OCI-LY1 (cell line): ENCODE measurements at regions not wholly inside any gene's neighbourhood (a gene's known extent, or its start where the extent isn't known, plus 50 kb on each side); places are given as distances from the start of the nearest gene placed in this dataset.

Source experiments
- H2AFZ ChIP-seq: fragments of 200-600 bp; sonication (generic), shearing (Covaris generic); 2 replicates; pipeline ENCODE4 v1.6.0; 2014; ENCODE audit warnings: antibody characterized with exemption, mild to moderate bottlenecking, low read length
- H3F3A ChIP-seq: fragments of 200-600 bp; sonication (generic), shearing (Covaris generic); 2 replicates; pipeline ENCODE4 v1.6.0; 2014; ENCODE audit warnings: mild to moderate bottlenecking, antibody characterized with exemption, low read length, moderate library complexity; ENCODE audit not compliant: insufficient read depth
- H3K27ac ChIP-seq: fragments of 200-600 bp; sonication (generic); 2 replicates; pipeline ENCODE4 v1.5.1; 2014; ENCODE audit warnings: low read length, mixed run types, mild to moderate bottlenecking, low read depth; ENCODE audit not compliant: poor library complexity, severe bottlenecking
- H3K27me3 ChIP-seq: fragments of 200-600 bp; sonication (generic); 2 replicates; pipeline ENCODE4 v1.6.0; 2014; ENCODE audit warnings: antibody characterized with exemption, mild to moderate bottlenecking, low read length, moderate library complexity; ENCODE audit not compliant: insufficient read depth
- H3K36me3 ChIP-seq: fragments of 200-600 bp; sonication (generic); 2 replicates; pipeline ENCODE4 v1.6.1; 2014; ENCODE audit warnings: mild to moderate bottlenecking, antibody characterized with exemption, low read length, moderate library complexity, mixed read lengths; ENCODE audit not compliant: insufficient read depth
- H3K4me1 ChIP-seq: fragments of 200-600 bp; sonication (generic); 2 replicates; pipeline ENCODE4 v1.5.1; 2014; ENCODE audit warnings: mild to moderate bottlenecking, low read length, moderate library complexity; ENCODE audit not compliant: insufficient read depth, severe bottlenecking
- H3K4me2 ChIP-seq: fragments of 200-600 bp; sonication (generic), shearing (Covaris generic); 2 replicates; pipeline ENCODE4 v1.6.1; 2014; ENCODE audit warnings: low read length
- H3K4me3 ChIP-seq: fragments of 200-600 bp; sonication (generic); 2 replicates; pipeline ENCODE4 v1.5.1; 2014; ENCODE audit warnings: low read length, low read depth, mild to moderate bottlenecking, mixed read lengths; ENCODE audit not compliant: poor library complexity, severe bottlenecking
- H3K79me2 ChIP-seq: fragments of 200-600 bp; shearing (Covaris generic); 2 replicates; pipeline ENCODE4 v1.6.1; 2016; ENCODE audit warnings: mixed run types, low read length, mixed read lengths; ENCODE audit not compliant: insufficient read depth
- H3K9ac ChIP-seq: fragments of 200-600 bp; sonication (generic), shearing (Covaris generic); 2 replicates; pipeline ENCODE4 v1.6.1; 2014; ENCODE audit warnings: mild to moderate bottlenecking, low read length, mixed read lengths
- H3K9me2 ChIP-seq: fragments of 200-600 bp; sonication (generic), shearing (Covaris generic); 2 replicates; pipeline ENCODE4 v1.6.1; 2014; ENCODE audit warnings: low read depth, mild to moderate bottlenecking, low read length, mixed read lengths
- H3K9me3 ChIP-seq: fragments of 200-600 bp; shearing (Covaris generic); 2 replicates; pipeline ENCODE4 v1.6.1; 2014; ENCODE audit warnings: low read length, mixed read lengths
- H4K20me1 ChIP-seq: fragments of 200-600 bp; sonication (generic), shearing (Covaris generic); 2 replicates; pipeline ENCODE4 v1.6.0; 2016; ENCODE audit warnings: mild to moderate bottlenecking, low read length; ENCODE audit not compliant: insufficient read depth
- CTCF ChIP-seq: fragments of 200-600 bp; sonication (generic), shearing (Covaris generic); IDR thresholded peaks from 2 replicates; pipeline ENCODE4 v1.5.1; 2017; ENCODE audit warnings: mild to moderate bottlenecking, antibody characterized with exemption, low read length, moderate library complexity, mixed read lengths
- EZH2 ChIP-seq: fragments of 200-600 bp; sonication (generic), shearing (Covaris generic); IDR thresholded peaks from 2 replicates; pipeline ENCODE4 v1.8.0; 2017; ENCODE audit warnings: borderline replicate concordance, mixed run types, mild to moderate bottlenecking, antibody characterized with exemption, low read length, moderate library complexity, mixed read lengths

GRCh38 chr11:44397586-44398178 is 87.7 kb upstream of the ALX4 start:
- Histone ChIP-seq H3K9ac (no peak overlapping the region), H3K4me1 (no peaks in the 10 kb centered on the region), H3K79me2 (no peaks in the 10 kb centered on the region), H3K27me3 (peaks cover 5% of the 10 kb centered on the region; the same call in 1 of the 2 replicates), H3F3A (no peaks in the 10 kb centered on the region), H2AFZ (no peak overlapping the region), H4K20me1 (no peaks in the 10 kb centered on the region), H3K36me3 (no peaks in the 10 kb centered on the region), H3K4me2 (no peak overlapping the region), H3K9me2 (no peaks in the 10 kb centered on the region), H3K27ac (no peak overlapping the region), H3K4me3 (no peak overlapping the region), H3K9me3 (no peaks in the 10 kb centered on the region)
- TF ChIP-seq EZH2 (no peak), CTCF (no peak)

GRCh38 chr11:44398266-44399030 is 88.5 kb upstream of the ALX4 start:
- Histone ChIP-seq H3K4me2 (no peak overlapping the region), H3K9me2 (no peaks in the 10 kb centered on the region), H3K27ac (no peak overlapping the region), H3K79me2 (no peaks in the 10 kb centered on the region), H3K36me3 (no peaks in the 10 kb centered on the region), H3K4me3 (no peak overlapping the region), H3F3A (no peaks in the 10 kb centered on the region), H2AFZ (no peak overlapping the region), H4K20me1 (no peaks in the 10 kb centered on the region), H3K4me1 (no peaks in the 10 kb centered on the region), H3K9me3 (no peaks in the 10 kb centered on the region), H3K9ac (no peak overlapping the region), H3K27me3 (peaks cover 8% of the 10 kb centered on the region; the same call in 1 of the 2 replicates)
- no peak for TF ChIP-seq EZH2
- TF ChIP-seq CTCF: no peak

- H3K36me3 ChIP-seq: no peaks in the 10 kb centered on the region
- H3K4me1 ChIP-seq: no peaks in the 10 kb centered on the region
- H3K4me3 ChIP-seq: no peak overlapping the region
- no peaks in the 10 kb centered on the region for H3K9me2 ChIP-seq
- H3K9ac ChIP-seq: no peak overlapping the region
- no peaks in the 10 kb centered on the region for H3K79me2 ChIP-seq
- H2AFZ ChIP-seq: no peak overlapping the region
- H3K27me3 ChIP-seq: peaks cover 11% of the 10 kb centered on the region; the same call in 1 of the 2 replicates
- H3K9me3 ChIP-seq: no peaks in the 10 kb centered on the region
- TF ChIP-seq EZH2: no peak
- TF ChIP-seq CTCF: no peak
- H4K20me1 ChIP-seq: no peaks in the 10 kb centered on the region
- no peaks in the 10 kb centered on the region for H3F3A ChIP-seq
- no peak overlapping the region for H3K4me2 ChIP-seq
- H3K27ac ChIP-seq: no peak overlapping the region
Observed at GRCh38 chr11:44399968-44400367, 90.0 kb upstream of the ALX4 start.
